T-helper 9 cell (primary cell): ENCODE measurements at regions not wholly inside any gene's neighbourhood (a gene's known extent, or its start where the extent isn't known, plus 50 kb on each side); places are given as distances from the start of the nearest gene placed in this dataset.

ENCODE experiments used
- DNase-seq: peaks from one replicate; pipeline ENCODE4 v3.0.0-alpha.2; 2020

- no peak for DNase-seq
Measured at GRCh38 chr20:60389441-60389840, 431.2 kb downstream of the CDH26 start.

- DNase-seq, result no peak
Measured at GRCh38 chr20:60389882-60390281, 431.7 kb downstream of the CDH26 start.

- DNase-seq, result no peak
Measured at GRCh38 chr20:60395991-60396390, 437.8 kb downstream of the CDH26 start.

- DNase-seq, result no peak
Measured at GRCh38 chr20:60400567-60400966, 442.3 kb downstream of the CDH26 start.

- DNase-seq, result no peak
Measured at GRCh38 chr20:60402189-60403058, 444.2 kb downstream of the CDH26 start.

- DNase-seq, result no peak
Measured at GRCh38 chr20:60403105-60403741, 445.0 kb downstream of the CDH26 start.

GRCh38 chr20:60407011-60407771 lies 449.0 kb downstream of the CDH26 start:
- no peak for DNase-seq

GRCh38 chr20:60407938-60408337 lies 449.7 kb downstream of the CDH26 start:
- DNase-seq, result no peak

GRCh38 chr20:60408435-60408834 lies 450.2 kb downstream of the CDH26 start:
- no peak for DNase-seq

- no peak for DNase-seq
Measured at GRCh38 chr20:60410618-60411264, 452.5 kb downstream of the CDH26 start.

- DNase-seq, result no peak
Measured at GRCh38 chr20:60411813-60412212, 453.6 kb downstream of the CDH26 start.

GRCh38 chr20:60420676-60421229 lies 462.5 kb downstream of the CDH26 start:
- no peak for DNase-seq

- no peak for DNase-seq
Measured at GRCh38 chr20:60422848-60423247, 464.6 kb downstream of the CDH26 start.

GRCh38 chr20:60424267-60424902 lies 466.2 kb downstream of the CDH26 start:
- no peak for DNase-seq

- no peak for DNase-seq
Measured at GRCh38 chr20:60427516-60427915, 469.3 kb downstream of the CDH26 start.

- no peak for DNase-seq
Measured at GRCh38 chr20:60428651-60429050, 470.4 kb downstream of the CDH26 start.

GRCh38 chr20:60430516-60431001 lies 472.3 kb downstream of the CDH26 start:
- no peak for DNase-seq

- no peak for DNase-seq
Measured at GRCh38 chr20:60431349-60431748, 473.1 kb downstream of the CDH26 start.

GRCh38 chr20:60437418-60437817 lies 479.2 kb downstream of the CDH26 start:
- no peak for DNase-seq

- no peak for DNase-seq
Measured at GRCh38 chr20:60446267-60447111, 488.3 kb downstream of the CDH26 start.

GRCh38 chr20:60447703-60448102 lies 489.5 kb downstream of the CDH26 start:
- no peak for DNase-seq
